IPS-NIHi7 (cell line): ENCODE measurements at regions not wholly inside any gene's neighbourhood (a gene's known extent, or its start where the extent isn't known, plus 50 kb on each side); places are given as distances from the start of the nearest gene placed in this dataset.
"Not testable (repeated sequence)": the region's sequence is repeated elsewhere in the genome, so short reads cannot be mapped to it uniquely, and the experiment has no call there.

Experiments
- DNase-seq: peaks from one replicate; pipeline ENCODE4 v3.0.0; 2012; ENCODE audit warnings: mixed read lengths; ENCODE audit errors: extremely low spot score

- no peak for DNase-seq
These were observed 280.9 kb downstream of the NEBL start for GRCh38 chr10:20616056-20616671.

GRCh38 chr10:20615395-20615794 lies 281.7 kb downstream of the NEBL start:
- DNase-seq = no peak

- peak; percentile 31 for DNase-seq
These were observed 282.2 kb downstream of the NEBL start for GRCh38 chr10:20614911-20615310.

GRCh38 chr10:20608503-20608902 lies 288.6 kb downstream of the NEBL start:
- no peak for DNase-seq

- no peak for DNase-seq
These were observed 290.1 kb downstream of the NEBL start for GRCh38 chr10:20606985-20607384.

- DNase-seq = no peak
These were observed 295.1 kb downstream of the NEBL start for GRCh38 chr10:20601941-20602461.

GRCh38 chr10:20598590-20598989 lies 298.5 kb downstream of the NEBL start:
- DNase-seq = peak; percentile 80

GRCh38 chr10:20596911-20597310 lies 300.2 kb downstream of the NEBL start:
- DNase-seq = peak; percentile 22

- no peak for DNase-seq
These were observed 300.9 kb downstream of the NEBL start for GRCh38 chr10:20596065-20596755.

GRCh38 chr10:20593649-20594048 lies 303.5 kb downstream of the NEBL start:
- DNase-seq = no peak

GRCh38 chr10:20582041-20582440 lies 315.1 kb downstream of the NEBL start:
- no peak for DNase-seq

GRCh38 chr10:20573924-20574323 lies 323.2 kb downstream of the NEBL start:
- DNase-seq = no peak

- DNase-seq = not testable (repeated sequence)
These were observed 341.1 kb downstream of the NEBL start for GRCh38 chr10:20555990-20556389.

- no peak for DNase-seq
These were observed 344.7 kb downstream of the NEBL start for GRCh38 chr10:20552382-20552781.

- DNase-seq = no peak
These were observed 345.4 kb downstream of the NEBL start for GRCh38 chr10:20551761-20552160.

GRCh38 chr10:20535897-20536881 lies 360.9 kb downstream of the NEBL start:
- no peak for DNase-seq

GRCh38 chr10:20531241-20531883 lies 365.7 kb downstream of the NEBL start:
- DNase-seq = not testable (repeated sequence)

- DNase-seq = no peak
These were observed 375.9 kb downstream of the NEBL start for GRCh38 chr10:20521186-20521585.

GRCh38 chr10:20515654-20516053 lies 381.5 kb downstream of the NEBL start:
- DNase-seq = no peak

- no peak for DNase-seq
These were observed 384.5 kb downstream of the NEBL start for GRCh38 chr10:20512631-20513030.

GRCh38 chr10:20508921-20509320 lies 388.2 kb downstream of the NEBL start:
- no peak for DNase-seq
